Activated naive CD4-positive, alpha-beta T cell treated with anti-CD3 and anti-CD28 coated beads for 36 hours (primary cell): ENCODE measurements at regions not wholly inside any gene's neighbourhood (a gene's known extent, or its start where the extent isn't known, plus 50 kb on each side); places are given as distances from the start of the nearest gene placed in this dataset.

Experiments
- CTCF ChIA-PET: fragments of 350-600 bp; sonication (Branson Sonifier 250); formaldehyde crosslinking; loops from one replicate; lab custom pipeline; 2021; ENCODE audit warnings: antibody characterized with exemption; lab: Charles Lee
- DNase-seq: peaks from one replicate; pipeline ENCODE4 v3.0.0-alpha.2; 2020
- H3K27ac Mint-ChIP-seq: one replicate; pipeline ENCODE4 v1.8.0; 2021; ENCODE audit warnings: mild to moderate bottlenecking, mixed read lengths
- H3K27me3 Mint-ChIP-seq: one replicate; pipeline ENCODE4 v1.8.0; 2021; ENCODE audit warnings: low read depth, mixed read lengths
- H3K36me3 Mint-ChIP-seq: one replicate; pipeline ENCODE4 v1.8.0; 2021; ENCODE audit warnings: low read depth, mixed read lengths
- H3K4me1 Mint-ChIP-seq: one replicate; pipeline ENCODE4 v1.8.0; 2021; ENCODE audit warnings: low read depth, mixed read lengths
- H3K4me3 Mint-ChIP-seq: one replicate; pipeline ENCODE4 v1.8.0; 2021; ENCODE audit warnings: mild to moderate bottlenecking, moderate library complexity, mixed read lengths
- H3K9me3 Mint-ChIP-seq: one replicate; pipeline ENCODE4 v1.8.0; 2021; ENCODE audit warnings: mixed read lengths
- intact Hi-C: fragments of 100-400 bp; cut with micrococcal nuclease; formaldehyde crosslinking; loops from one replicate; pipeline ENCODE4 v1.15.1; 2023

DNA sequence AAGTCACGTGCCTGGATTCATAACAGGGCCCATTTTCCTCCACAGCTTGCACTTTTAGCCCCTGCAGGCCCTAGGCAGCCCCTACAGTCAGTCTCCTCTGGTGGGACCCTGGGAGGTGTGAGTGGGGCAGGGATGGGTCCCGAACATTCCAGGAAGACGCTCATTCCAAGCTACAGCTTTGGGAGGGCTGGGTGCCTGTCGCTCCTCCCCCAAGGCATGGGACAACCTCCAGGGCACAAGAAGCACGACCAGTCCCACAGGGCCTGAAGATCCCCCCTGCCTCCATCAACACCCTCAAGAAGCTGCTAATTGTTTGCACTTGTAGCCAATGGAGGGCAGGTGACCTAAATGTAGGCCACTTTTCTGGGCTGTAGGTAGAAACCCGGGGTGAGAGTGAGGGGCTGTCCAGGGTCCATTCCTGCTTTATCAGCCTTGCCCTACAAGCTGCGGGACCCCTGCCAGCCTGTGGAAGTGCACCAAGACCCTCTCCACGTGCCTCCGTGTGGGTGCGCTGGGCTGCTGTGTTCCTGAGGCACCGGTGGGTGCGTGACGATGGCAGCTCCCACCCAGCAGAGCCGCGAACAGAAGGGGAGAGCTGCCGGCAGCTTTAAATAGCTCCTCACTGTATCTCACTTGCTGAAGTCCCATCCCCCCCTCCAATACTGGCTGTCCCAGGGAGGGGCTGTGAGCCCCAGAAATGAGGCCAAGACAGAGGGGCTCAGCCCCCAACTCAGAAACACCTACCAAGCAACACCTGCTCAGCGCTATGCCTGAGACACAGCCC lies 91.9 kb upstream of the ARAP3 start:
- no peak for DNase-seq
- Mint-ChIP-seq H3K27ac (no peak overlapping the region), H3K27me3 (peaks cover 2% of the 10 kb centered on the region), H3K36me3 (no peaks in the 10 kb centered on the region), H3K4me1 (no peaks in the 10 kb centered on the region), H3K4me3 (no peak overlapping the region), H3K9me3 (no peaks in the 10 kb centered on the region)
- intact Hi-C loops: no loop called here
- CTCF ChIA-PET: interaction anchor here (0.6 kb wide), 1 partner anchor 435 kb away, joined by 4 read pairs; no protein-coding TSS in a partner anchor

DNA sequence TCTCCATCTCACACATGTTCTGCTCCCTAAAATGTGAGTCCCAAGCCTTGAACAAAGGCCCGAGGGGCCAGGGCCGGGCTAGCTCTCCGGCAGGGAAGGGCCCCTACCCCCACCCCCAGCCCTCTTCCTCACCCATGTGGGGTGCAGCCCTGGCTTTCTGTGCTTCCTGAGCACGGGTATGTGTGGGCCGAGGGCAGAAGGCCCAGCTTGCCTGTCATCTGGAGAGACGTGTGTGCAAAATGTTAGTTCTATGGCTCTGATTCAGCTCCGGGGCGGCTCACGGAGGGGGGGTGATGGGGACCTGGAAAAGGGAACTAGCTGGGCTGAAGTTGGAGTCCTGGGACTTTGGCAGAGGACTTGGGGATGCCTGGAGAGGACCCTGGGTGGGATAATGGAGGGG lies 90.3 kb upstream of the ARAP3 start:
- DNase-seq: no peak
- H3K4me1 Mint-ChIP-seq: no peaks in the 10 kb centered on the region
- H3K27ac Mint-ChIP-seq: no peak overlapping the region
- no peaks in the 10 kb centered on the region for H3K9me3 Mint-ChIP-seq
- CTCF ChIA-PET: interaction anchor here (1.6 kb wide), 1 partner anchor 80 kb away, joined by 4 read pairs; no protein-coding TSS in a partner anchor
- intact Hi-C loops: no loop called here
- no peak overlapping the region for H3K4me3 Mint-ChIP-seq
- H3K36me3 Mint-ChIP-seq: no peaks in the 10 kb centered on the region
- peaks cover 2% of the 10 kb centered on the region for H3K27me3 Mint-ChIP-seq

DNA sequence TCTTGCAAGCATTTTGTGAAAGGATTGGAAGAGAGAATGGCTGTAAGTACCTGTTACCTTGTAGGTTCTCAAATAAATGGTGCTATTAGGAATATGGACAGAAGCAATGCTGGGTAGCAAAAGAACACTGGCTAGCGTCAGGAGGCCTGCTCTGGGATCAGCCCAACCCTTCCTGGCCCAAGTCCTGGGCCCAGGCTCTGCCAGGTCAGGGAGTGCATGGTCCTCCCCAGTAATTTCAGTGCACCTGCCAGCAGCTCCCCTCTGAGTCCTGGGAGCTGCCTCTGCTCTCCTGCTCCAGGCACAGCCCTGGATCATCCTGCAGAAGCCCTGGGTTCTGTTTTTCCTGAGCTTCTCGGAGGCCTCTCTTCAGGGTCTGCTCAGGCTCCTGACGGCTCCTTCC lies 89.5 kb upstream of the ARAP3 start:
- CTCF ChIA-PET: no interaction called here
- H3K27ac Mint-ChIP-seq: no peak overlapping the region
- H3K27me3 Mint-ChIP-seq: peaks cover 2% of the 10 kb centered on the region
- intact Hi-C loops: no loop called here
- DNase-seq: no peak
- H3K36me3 Mint-ChIP-seq: no peaks in the 10 kb centered on the region
- no peaks in the 10 kb centered on the region for H3K4me1 Mint-ChIP-seq
- H3K4me3 Mint-ChIP-seq: no peak overlapping the region
- H3K9me3 Mint-ChIP-seq: no peaks in the 10 kb centered on the region

DNA sequence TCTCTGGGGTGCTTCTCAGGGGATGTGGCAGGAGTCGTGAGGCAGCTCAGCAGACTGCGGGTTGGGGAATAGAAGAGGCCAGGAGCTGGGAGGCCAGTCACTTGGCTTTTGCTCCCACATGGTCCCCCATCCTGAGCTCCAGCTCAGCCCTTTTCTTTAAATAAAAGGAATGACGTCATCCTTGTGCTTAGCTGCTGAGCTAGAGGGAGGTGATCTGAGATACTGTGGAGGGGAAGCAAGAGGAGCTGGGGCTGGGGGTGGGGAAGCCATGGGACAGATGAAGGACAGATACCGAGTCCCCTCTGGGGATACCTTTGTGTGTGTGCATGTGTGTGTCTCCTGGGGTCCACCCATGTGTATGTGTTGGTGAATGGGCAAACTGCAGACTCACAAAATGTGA lies 89.0 kb upstream of the ARAP3 start:
- no peak overlapping the region for H3K4me3 Mint-ChIP-seq
- peaks cover 2% of the 10 kb centered on the region for H3K27me3 Mint-ChIP-seq
- DNase-seq: no peak
- H3K27ac Mint-ChIP-seq: no peak overlapping the region
- H3K9me3 Mint-ChIP-seq: no peaks in the 10 kb centered on the region
- CTCF ChIA-PET: interaction anchor here (1.4 to 1.5 kb wide), 2 partner anchors 37 to 79 kb away, joined by 3 read pairs; no protein-coding TSS in a partner anchor
- no peaks in the 10 kb centered on the region for H3K4me1 Mint-ChIP-seq
- no peaks in the 10 kb centered on the region for H3K36me3 Mint-ChIP-seq
- intact Hi-C loops: no loop called here

DNA sequence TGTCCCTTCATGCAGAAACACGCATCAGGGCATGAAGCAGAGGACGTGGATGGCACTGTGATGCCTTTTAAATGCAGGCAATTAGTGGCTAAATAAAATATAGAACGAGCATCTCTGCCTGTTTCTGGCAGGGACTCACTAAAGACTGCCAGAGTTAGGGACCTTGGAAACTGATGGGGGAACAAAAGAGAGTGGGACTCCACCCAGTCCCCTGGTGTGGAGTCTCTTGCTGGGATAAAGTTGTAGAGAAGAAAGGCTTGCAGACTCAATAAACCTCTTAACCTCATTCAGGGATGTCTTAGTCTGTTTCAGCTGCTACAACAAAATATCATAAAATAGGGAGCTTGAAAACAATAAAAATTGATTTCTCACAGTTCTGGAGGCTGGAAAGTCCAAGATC lies 87.6 kb upstream of the ARAP3 start:
- intact Hi-C loops: no loop called here
- no peaks in the 10 kb centered on the region for H3K36me3 Mint-ChIP-seq
- H3K4me3 Mint-ChIP-seq: no peak overlapping the region
- CTCF ChIA-PET: interaction anchor here (1.4 to 1.5 kb wide), 2 partner anchors 39 to 78 kb away, joined by 3 read pairs; no protein-coding TSS in a partner anchor
- H3K9me3 Mint-ChIP-seq: no peaks in the 10 kb centered on the region
- no peaks in the 10 kb centered on the region for H3K4me1 Mint-ChIP-seq
- peaks cover 2% of the 10 kb centered on the region for H3K27me3 Mint-ChIP-seq
- no peak for DNase-seq
- H3K27ac Mint-ChIP-seq: no peak overlapping the region

DNA sequence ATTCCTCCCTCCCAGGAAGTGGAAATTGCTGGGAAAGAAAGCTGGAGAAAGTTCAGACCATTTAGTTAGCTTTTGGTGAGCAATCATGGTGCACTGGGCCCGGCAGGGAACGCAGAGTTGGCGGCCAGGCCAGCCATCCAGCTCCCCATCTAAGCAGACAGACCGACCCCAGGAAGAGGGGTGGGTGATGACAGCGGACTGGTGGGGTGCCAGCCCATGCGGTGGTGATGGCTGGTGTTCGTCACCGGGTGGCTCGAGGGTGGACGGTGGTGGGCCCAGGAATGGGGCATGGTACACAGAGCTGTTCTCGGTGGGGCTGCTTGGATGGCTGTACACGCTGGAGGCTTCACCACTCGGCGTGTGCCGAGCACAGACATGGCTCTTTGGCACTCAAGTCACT lies 85.6 kb upstream of the ARAP3 start:
- H3K27me3 Mint-ChIP-seq: peaks cover 2% of the 10 kb centered on the region
- no peaks in the 10 kb centered on the region for H3K4me1 Mint-ChIP-seq
- H3K4me3 Mint-ChIP-seq: no peak overlapping the region
- no peak overlapping the region for H3K27ac Mint-ChIP-seq
- no peaks in the 10 kb centered on the region for H3K9me3 Mint-ChIP-seq
- intact Hi-C loops: no loop called here
- CTCF ChIA-PET: interaction anchor here (1.2 kb wide), 1 partner anchor 112 kb away, joined by 3 read pairs; no protein-coding TSS in a partner anchor
- no peaks in the 10 kb centered on the region for H3K36me3 Mint-ChIP-seq
- no peak for DNase-seq

DNA sequence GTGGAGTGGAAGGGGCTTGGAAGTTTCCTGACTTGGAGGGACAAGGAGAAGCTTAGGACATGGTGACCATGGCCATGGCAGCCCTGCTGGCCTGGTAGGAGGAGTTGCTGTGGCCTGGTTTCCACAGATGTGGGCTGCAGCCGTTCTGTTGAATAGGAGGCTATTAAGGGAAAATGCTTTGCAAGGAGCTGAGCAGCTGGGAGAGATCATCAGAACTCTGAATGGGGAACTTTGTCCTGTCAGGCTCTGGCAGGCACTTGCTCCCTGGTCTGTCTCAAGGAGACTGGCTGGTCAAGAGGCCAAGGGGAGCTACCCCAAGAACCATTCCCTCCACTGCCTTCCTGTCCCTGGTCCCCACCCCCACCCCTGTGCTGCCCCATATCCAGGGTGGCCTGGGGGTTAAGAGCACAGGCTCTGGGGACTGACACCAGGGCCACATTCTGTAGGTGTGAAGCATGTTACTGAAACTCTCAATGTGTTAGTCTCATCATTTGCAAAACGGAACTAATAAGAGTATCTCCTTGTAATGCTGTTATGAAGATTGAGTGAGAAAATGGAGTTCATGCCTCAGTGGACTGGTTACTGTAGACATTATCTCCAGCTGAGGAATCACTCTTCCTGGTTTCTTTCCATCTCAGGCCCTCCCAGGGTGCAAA lies 84.0 kb upstream of the ARAP3 start:
- Mint-ChIP-seq H3K27ac (no peak overlapping the region), H3K4me1 (no peaks in the 10 kb centered on the region), H3K36me3 (no peaks in the 10 kb centered on the region), H3K4me3 (no peak overlapping the region), H3K9me3 (no peaks in the 10 kb centered on the region), H3K27me3 (peaks cover 4% of the 10 kb centered on the region)
- intact Hi-C loops: no loop called here
- CTCF ChIA-PET: interaction anchor here (0.7 to 1.6 kb wide), 3 partner anchors 46 to 83 kb away, joined by 3 to 5 read pairs (median 5); no protein-coding TSS in a partner anchor
- DNase-seq: no peak

DNA sequence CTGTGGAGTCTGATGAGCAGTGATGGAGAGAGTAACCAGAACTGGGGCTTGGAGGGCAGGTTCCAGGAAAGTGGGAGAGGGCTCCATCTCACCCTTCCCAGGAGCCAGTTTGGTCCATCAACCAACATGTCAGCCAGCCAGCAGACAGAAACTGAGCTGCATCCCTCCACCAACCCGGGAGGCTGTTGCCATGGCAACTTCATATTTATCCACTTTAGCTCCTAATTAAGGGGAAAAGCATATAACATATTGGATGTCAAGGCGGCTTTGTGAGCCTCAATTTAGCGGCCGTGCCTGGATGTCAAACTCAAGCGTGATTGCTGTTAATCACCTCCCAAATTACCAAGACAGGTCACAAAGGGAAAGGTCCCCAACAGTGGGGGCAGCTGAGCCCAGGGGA lies 81.5 kb upstream of the ARAP3 start:
- CTCF ChIA-PET: interaction anchor here (1.9 kb wide), 1 partner anchor 118 kb away, joined by 4 read pairs; no protein-coding TSS in a partner anchor
- Mint-ChIP-seq H3K27me3 (peaks cover 14% of the 10 kb centered on the region), H3K27ac (no peak overlapping the region), H3K9me3 (no peaks in the 10 kb centered on the region), H3K4me3 (no peak overlapping the region), H3K36me3 (no peaks in the 10 kb centered on the region), H3K4me1 (no peaks in the 10 kb centered on the region)
- DNase-seq: no peak
- intact Hi-C loops: no loop called here

DNA sequence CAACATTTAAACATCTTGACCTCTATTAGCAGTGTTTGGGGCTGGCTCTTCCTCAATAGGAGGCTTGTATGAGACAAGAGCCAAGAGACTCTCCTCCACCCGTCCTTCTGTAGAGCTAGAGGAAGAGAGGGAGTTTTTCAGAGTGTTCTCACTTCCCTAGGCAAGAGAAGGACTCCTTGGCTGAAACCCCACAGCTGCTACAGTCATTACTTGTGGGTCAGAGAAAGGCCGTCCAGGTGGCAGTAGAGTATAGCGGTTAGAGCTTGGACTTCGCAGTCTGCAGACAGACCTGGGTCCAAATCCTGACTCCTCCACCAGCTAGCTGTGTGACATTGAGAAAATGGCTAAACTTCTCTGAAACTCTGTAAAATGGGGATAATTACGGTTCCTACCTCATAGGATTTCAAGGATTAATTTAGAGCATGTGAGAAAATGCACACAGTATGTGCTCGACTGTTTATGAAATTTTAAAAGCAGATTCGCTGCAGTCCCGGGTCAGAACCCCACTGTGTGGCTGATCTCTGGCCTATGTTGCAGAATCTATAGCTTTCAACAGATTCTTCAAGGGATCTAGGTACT lies 80.8 kb upstream of the ARAP3 start:
- Mint-ChIP-seq H3K36me3 (no peaks in the 10 kb centered on the region), H3K27ac (no peak overlapping the region), H3K9me3 (no peaks in the 10 kb centered on the region), H3K27me3 (peaks cover 21% of the 10 kb centered on the region), H3K4me1 (peaks cover 4% of the 10 kb centered on the region), H3K4me3 (no peak overlapping the region)
- CTCF ChIA-PET: interaction anchor here (0.6 to 1.9 kb wide), 5 partner anchors 13 to 128 kb away, joined by 3 to 4 read pairs (median 3); no protein-coding TSS in a partner anchor
- intact Hi-C loops: no loop called here
- no peak for DNase-seq

DNA sequence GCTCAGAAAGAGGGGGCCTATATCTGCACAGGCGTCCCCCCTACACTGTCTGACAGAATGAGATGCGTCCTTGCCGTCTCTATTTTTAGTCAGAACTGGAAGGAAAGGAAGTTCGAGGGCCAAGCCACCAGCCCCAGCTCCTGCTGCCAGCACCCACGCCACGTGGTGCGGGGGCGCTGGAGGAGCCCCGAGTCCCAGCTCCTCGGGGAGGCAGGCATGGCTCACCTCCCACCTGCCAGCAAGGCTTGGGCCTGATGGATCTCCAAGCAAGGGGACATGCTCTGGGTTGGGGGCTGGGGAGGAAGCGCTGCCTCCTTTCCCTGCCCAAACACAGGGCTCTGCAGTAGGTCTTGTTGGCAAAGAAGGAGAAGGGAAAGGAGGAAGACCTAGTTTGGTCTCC lies 80.3 kb upstream of the ARAP3 start:
- no peak for DNase-seq
- Mint-ChIP-seq H3K9me3 (no peaks in the 10 kb centered on the region), H3K36me3 (no peaks in the 10 kb centered on the region), H3K27me3 (peaks cover 26% of the 10 kb centered on the region), H3K4me1 (peaks cover 4% of the 10 kb centered on the region), H3K4me3 (no peak overlapping the region), H3K27ac (no peak overlapping the region)
- intact Hi-C loops: no loop called here
- CTCF ChIA-PET: interaction anchor here (0.6 to 1.9 kb wide), 6 partner anchors 13 to 1851 kb away, joined by 3 to 4 read pairs (median 3); no protein-coding TSS in a partner anchor

DNA sequence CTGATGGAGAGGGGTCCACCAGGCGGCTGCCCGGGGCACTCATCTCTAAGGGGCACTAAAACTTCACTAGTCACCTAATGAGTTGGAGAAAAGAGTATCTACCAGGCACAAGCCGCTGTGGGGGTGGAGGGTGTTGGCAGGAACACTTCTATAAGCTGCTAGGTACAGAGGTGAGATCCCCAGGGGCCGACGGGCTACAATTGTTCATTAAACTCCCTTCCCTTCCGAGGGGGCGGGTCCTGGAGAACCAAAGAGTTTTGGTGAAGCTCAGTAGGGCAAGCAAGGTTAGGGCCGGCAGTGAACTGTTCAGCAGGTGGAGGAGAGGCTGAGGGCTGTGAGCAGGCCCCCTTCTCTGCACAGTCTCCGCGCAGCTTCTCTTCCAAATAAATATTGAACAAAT lies 78.7 kb upstream of the ARAP3 start:
- CTCF ChIA-PET: no interaction called here
- Mint-ChIP-seq H3K27ac (no peak overlapping the region), H3K27me3 (peaks cover 36% of the 10 kb centered on the region), H3K4me3 (no peak overlapping the region), H3K4me1 (peaks cover 4% of the 10 kb centered on the region), H3K36me3 (no peaks in the 10 kb centered on the region), H3K9me3 (no peaks in the 10 kb centered on the region)
- no peak for DNase-seq
- intact Hi-C loops: no loop called here

DNA sequence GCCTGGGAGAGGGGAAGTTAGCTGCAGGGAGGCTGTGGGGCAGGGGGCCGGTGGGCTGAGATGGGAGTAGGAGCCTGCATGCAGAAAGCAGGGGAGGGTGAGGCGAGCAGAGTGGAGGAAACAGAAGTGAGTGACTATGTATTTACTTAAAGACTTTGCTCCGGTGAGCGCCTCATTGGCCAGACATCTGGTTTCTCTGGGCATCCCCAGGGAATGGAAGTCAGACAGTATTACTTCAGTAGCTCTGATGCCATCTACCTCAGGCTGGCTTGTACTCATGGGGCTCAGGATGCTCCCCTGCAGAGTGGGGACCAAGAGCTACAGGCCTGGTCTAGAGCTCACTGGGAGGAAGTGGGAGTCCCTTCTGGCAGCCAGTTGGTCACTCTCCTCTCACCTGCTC lies 78.2 kb upstream of the ARAP3 start:
- CTCF ChIA-PET: interaction anchor here (0.6 kb wide), 1 partner anchor 45 kb away, joined by 3 read pairs; no protein-coding TSS in a partner anchor
- peaks cover 4% of the 10 kb centered on the region for H3K4me1 Mint-ChIP-seq
- H3K4me3 Mint-ChIP-seq: no peak overlapping the region
- H3K27ac Mint-ChIP-seq: no peak overlapping the region
- intact Hi-C loops: no loop called here
- no peaks in the 10 kb centered on the region for H3K36me3 Mint-ChIP-seq
- DNase-seq: no peak
- H3K9me3 Mint-ChIP-seq: no peaks in the 10 kb centered on the region
- H3K27me3 Mint-ChIP-seq: peaks cover 39% of the 10 kb centered on the region
